AG04449 (cell line): ENCODE measurements at regions not wholly inside any gene's neighbourhood (a gene's known extent, or its start where the extent isn't known, plus 50 kb on each side); places are given as distances from the start of the nearest gene placed in this dataset.
"Not testable (repeated sequence)": the region's sequence is repeated elsewhere in the genome, so short reads cannot be mapped to it uniquely, and the experiment has no call there.

Experiments
- CTCF ChIA-PET: fragments of 350-600 bp; formaldehyde crosslinking; extraction: SDS; loops from one replicate; lab custom pipeline; 2021; ENCODE audit warnings: antibody characterized with exemption; lab: Yijun Ruan, JAX
- POLR2A ChIA-PET: fragments of 400-600, 350-600 bp; formaldehyde crosslinking; extraction: SDS; loops from one replicate; lab custom pipeline; 2020; ENCODE audit warnings: antibody characterized with exemption, inconsistent platforms; lab: Yijun Ruan, JAX
- DNase-seq: peaks from one replicate; pipeline ENCODE4 v3.0.0-alpha.2; 2010; ENCODE audit warnings: low read depth, low spot score
- H3K4me3 ChIP-seq: 2 replicates; pipeline ENCODE4 v1.5.1; 2011; ENCODE audit warnings: low read depth, mild to moderate bottlenecking, control low read depth, low read length
- TF ChIP-seq, protein P1 (sequence below): IDR thresholded peaks from one replicate; pipeline ENCODE4 v1.5.1; 2011; ENCODE audit warnings: mild to moderate bottlenecking, moderate library complexity, low read length, control low read depth, inconsistent platforms; ENCODE audit not compliant: insufficient read depth; ENCODE audit errors: missing control alignments

DNA sequence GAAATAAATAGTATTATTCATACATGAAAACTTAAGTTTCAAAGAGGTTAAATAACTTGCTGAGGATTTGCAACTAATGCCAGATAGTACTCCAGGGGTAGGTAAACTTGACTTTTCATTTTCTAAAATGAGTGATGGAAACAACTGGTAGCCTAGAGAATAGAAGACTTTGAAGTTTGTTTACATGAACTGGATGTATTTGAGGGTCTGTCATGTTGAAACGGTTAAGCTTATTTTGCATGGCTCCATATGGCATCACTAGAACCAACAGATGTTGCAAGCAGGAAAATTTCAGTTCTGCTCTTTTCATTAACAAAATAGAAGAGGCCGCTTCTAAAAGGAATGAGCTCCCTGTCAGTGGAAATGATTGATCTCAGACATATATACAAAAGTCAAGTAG, 105.1 kb upstream of the SGCD start:
- ChIA-PET POLR2A (no interaction called here), CTCF (no interaction called here)
- no peak overlapping the region for H3K4me3 ChIP-seq
- DNase-seq, result no peak
- TF ChIP-seq, protein P1, sequence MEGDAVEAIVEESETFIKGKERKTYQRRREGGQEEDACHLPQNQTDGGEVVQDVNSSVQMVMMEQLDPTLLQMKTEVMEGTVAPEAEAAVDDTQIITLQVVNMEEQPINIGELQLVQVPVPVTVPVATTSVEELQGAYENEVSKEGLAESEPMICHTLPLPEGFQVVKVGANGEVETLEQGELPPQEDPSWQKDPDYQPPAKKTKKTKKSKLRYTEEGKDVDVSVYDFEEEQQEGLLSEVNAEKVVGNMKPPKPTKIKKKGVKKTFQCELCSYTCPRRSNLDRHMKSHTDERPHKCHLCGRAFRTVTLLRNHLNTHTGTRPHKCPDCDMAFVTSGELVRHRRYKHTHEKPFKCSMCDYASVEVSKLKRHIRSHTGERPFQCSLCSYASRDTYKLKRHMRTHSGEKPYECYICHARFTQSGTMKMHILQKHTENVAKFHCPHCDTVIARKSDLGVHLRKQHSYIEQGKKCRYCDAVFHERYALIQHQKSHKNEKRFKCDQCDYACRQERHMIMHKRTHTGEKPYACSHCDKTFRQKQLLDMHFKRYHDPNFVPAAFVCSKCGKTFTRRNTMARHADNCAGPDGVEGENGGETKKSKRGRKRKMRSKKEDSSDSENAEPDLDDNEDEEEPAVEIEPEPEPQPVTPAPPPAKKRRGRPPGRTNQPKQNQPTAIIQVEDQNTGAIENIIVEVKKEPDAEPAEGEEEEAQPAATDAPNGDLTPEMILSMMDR, result no peak

DNA sequence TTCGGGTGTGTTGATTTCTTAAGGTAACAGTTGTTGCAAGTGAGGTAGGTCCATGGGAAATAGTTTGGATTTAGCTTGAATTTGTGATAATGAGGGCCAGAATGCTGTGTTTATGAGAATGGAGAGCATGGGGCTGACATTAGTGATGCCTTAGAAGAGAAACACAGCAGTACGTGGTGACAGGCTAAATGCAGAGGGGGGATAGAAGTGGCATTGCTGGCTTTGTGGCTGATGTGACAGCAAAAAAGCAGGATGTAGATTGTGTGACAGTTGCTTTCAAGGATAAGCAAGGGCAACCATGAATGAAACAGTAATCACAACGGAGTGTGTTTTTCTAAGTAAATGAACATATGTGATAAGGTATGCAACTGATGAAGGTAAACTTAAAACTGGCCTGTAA, 103.4 kb upstream of the SGCD start:
- ChIA-PET CTCF (no interaction called here), POLR2A (no interaction called here)
- H3K4me3 ChIP-seq, result no peak overlapping the region
- TF ChIP-seq, protein P1, result no peak
- DNase-seq, result no peak

DNA sequence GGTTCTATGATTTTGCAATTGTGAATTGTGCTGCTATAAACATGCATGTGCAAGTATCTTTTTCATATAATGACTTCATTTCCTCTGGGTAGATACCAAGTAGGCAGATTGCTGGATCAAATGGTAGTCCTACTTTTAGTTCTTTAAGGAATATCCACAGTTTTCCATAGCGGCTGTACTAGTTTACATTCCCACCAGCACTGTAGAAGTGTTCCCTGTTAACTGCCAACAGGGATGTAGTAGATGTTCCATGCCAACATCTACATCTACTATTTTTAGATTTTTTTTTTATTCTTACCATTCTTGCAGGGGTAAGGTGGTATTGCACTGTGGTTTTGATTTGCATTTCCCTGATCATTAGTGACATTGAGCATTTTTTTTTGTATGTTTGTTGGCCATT, 100.5 kb upstream of the SGCD start:
- POLR2A ChIA-PET, DNase-seq, H3K4me3 ChIP-seq, CTCF ChIA-PET: not testable (repeated sequence)

DNA sequence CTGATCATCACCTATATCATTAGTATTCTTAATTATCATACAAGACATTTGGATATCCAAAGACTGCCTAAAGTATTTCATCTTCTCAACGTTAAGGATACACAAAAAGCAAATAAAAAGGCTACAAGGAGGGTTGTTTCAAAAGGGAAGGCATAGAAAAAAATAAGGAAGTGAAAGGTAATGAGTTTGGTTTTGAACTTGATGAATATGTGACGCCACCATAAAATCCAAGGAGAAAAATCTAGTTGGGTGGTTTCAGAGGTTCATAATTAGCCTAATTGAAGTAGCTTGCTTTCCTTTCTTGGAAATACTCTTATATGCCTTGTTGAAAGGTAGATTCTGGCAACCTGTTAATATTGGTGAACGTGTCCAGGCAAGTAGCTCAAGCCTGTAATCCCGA, 96.1 kb upstream of the SGCD start:
- ChIA-PET CTCF (interaction anchor here (1.4 kb wide), 1 partner anchor 17 kb away, joined by 3 read pairs; no protein-coding TSS in a partner anchor), POLR2A (no interaction called here)
- TF ChIP-seq, protein P1, result no peak
- DNase-seq, result no peak
- no peak overlapping the region for H3K4me3 ChIP-seq

DNA sequence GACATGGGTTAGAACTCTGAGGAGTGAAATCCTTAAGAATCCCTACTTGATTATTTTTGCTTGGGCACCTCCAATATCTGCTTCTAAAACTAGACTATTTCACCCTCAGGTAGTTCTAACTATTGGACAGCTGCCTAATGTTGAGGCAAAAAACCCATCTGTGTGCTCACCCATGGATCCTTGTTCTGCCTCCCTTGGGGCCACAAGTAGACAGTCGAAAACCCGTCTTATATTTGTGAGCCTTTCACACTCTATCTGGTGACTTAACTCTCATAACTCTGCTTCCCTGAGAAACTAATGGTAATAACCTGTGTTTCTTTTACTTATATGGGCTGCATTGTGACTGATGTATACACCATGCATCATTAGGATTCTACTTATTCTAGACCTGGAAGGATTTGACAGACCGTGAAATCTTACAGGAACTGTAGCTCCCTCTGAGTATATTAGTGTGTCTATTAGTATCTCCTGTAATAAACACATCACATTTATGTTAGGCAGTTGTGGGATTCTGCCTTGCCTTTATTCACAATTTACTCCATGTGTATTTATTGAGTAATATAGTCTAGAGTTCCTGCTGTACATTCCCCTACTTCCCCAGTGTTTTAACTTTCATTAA, 94.6 kb upstream of the SGCD start:
- ChIA-PET POLR2A (no interaction called here), CTCF (interaction anchor here (1.3 to 1.4 kb wide), 2 partner anchors 18 to 592 kb away, joined by 3 read pairs; no protein-coding TSS in a partner anchor)
- no peak overlapping the region for H3K4me3 ChIP-seq
- DNase-seq, result no peak
- TF ChIP-seq, protein P1, result no peak

DNA sequence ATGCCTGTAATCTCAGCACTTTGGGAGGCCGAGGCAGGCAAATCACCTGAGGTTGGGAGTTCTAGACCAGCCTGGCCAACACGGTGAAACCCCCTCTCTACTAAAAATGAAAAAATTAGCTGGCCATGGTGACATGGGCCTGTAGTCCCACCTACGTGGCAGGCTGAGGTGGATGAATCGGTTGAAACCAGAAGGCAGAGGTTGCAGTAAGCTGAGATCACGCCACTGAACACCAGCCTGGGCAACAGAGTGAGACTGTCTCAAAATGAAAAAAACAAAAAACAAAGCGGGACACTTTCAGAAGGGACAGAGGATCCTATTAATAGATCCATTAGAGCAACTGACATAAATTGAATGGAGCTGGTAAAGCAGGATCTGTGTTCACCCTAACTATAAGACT, 89.6 kb upstream of the SGCD start:
- DNase-seq, result no peak
- H3K4me3 ChIP-seq, result no peak overlapping the region
- ChIA-PET CTCF (no interaction called here), POLR2A (no interaction called here)
- TF ChIP-seq, protein P1, result no peak

DNA sequence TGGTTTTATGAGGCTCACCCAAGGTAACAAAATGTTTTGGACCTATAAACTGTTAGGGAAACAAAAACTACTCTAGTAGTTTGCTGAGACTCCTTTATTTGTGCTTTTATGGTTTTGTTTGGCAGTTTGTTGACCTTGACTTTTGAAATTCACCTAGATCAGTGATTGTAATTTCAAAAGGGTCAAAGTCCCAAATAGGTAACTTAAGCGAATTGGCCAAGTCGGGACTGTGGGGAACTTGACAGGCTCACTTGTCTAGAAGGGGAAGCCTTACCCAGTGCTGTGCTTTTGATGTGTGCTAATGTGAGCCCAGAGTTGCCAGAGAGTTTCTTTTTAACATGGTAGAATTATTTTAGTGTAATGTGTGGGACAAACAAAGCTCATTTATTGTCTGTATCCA, 87.2 kb upstream of the SGCD start:
- H3K4me3 ChIP-seq, result no peak overlapping the region
- CTCF ChIA-PET, result no interaction called here
- POLR2A ChIA-PET, result no interaction called here
- DNase-seq, result no peak
- TF ChIP-seq, protein P1, result no peak
